VCaP (cell line): ENCODE measurements at regions not wholly inside any gene's neighbourhood (a gene's known extent, or its start where the extent isn't known, plus 50 kb on each side); places are given as distances from the start of the nearest gene placed in this dataset.
A peak's percentile ranks its signal among the peaks of the same experiment; 100 is the strongest.

Experiments
- H3K27ac ChIP-seq: fragments of 450-650 bp; 2 replicates; pipeline ENCODE4 v1.5.1; 2017
- CTCF ChIP-seq: fragments of 450-650 bp; conservative IDR thresholded peaks from 2 replicates; pipeline ENCODE4 v1.5.1; 2017; ENCODE audit warnings: mild to moderate bottlenecking, moderate library complexity

- H3K27ac ChIP-seq, result peak overlapping the region; percentile 32; the same call in 1 of the 2 replicates
- no peak for TF ChIP-seq CTCF
Observed at GRCh38 chr7:25861164-25861496, 290.9 kb upstream of the NFE2L3 start.

- TF ChIP-seq CTCF, result no peak
- peak overlapping the region; percentile 32 for H3K27ac ChIP-seq
Observed at GRCh38 chr7:25861601-25862260, 290.3 kb upstream of the NFE2L3 start.

GRCh38 chr7:25862261-25863004 is 289.6 kb upstream of the NFE2L3 start:
- TF ChIP-seq CTCF, result no peak
- H3K27ac ChIP-seq, result peak overlapping the region; percentile 32

GRCh38 chr7:25863005-25863728 is 288.8 kb upstream of the NFE2L3 start:
- H3K27ac ChIP-seq, result no peak overlapping the region
- TF ChIP-seq CTCF, result no peak

- H3K27ac ChIP-seq, result no peak overlapping the region
Observed at GRCh38 chr7:25863729-25864110, 288.3 kb upstream of the NFE2L3 start.

GRCh38 chr7:25864511-25864910 is 287.5 kb upstream of the NFE2L3 start:
- no peak for TF ChIP-seq CTCF
- H3K27ac ChIP-seq, result no peak overlapping the region

More at GRCh38 chr7:25863729-25864110, 288.3 kb upstream of the NFE2L3 start:
- no peak for TF ChIP-seq CTCF
